SW480 (cell line): ENCODE measurements at regions not wholly inside any gene's neighbourhood (a gene's known extent, or its start where the extent isn't known, plus 50 kb on each side); places are given as distances from the start of the nearest gene placed in this dataset.
"Not testable (repeated sequence)": the region's sequence is repeated elsewhere in the genome, so short reads cannot be mapped to it uniquely, and the experiment has no call there.

Experiments
- DNase-seq: peaks from one replicate; pipeline ENCODE4 v3.0.0-alpha.2; 2016; ENCODE audit warnings: low spot score

GRCh38 chrX:80929251-80929650, 119.6 kb upstream of the BRWD3 start:
- no peak for DNase-seq

GRCh38 chrX:80917919-80918318, 108.2 kb upstream of the BRWD3 start:
- DNase-seq = no peak

GRCh38 chrX:80912351-80912750, 102.7 kb upstream of the BRWD3 start:
- DNase-seq = not testable (repeated sequence)

- DNase-seq = no peak
Measured at GRCh38 chrX:80879916-80880315, 70.2 kb upstream of the BRWD3 start.

- DNase-seq = no peak
Measured at GRCh38 chrX:80879143-80879542, 69.5 kb upstream of the BRWD3 start.

- peak; percentile 29 for DNase-seq
Measured at GRCh38 chrX:80876877-80877276, 67.2 kb upstream of the BRWD3 start.
